GM12878 (cell line): ENCODE measurements at regions not wholly inside any gene's neighbourhood (a gene's known extent, or its start where the extent isn't known, plus 50 kb on each side); places are given as distances from the start of the nearest gene placed in this dataset.

Source experiments
- CTCF ChIP-seq, 3 experiments: IDR thresholded peaks in 2 of 3; conservative IDR thresholded peaks in 1 of 3; 2 replicates each; pipeline ENCODE4 v1.5.1; 2011; ENCODE audit warnings: low read depth in 3 of 3, low read length in 3 of 3, mild to moderate bottlenecking in 3 of 3, control low read depth in 2 of 3, moderate library complexity in 2 of 3, inconsistent platforms in 1 of 3, mixed read lengths in 1 of 3; ENCODE audit not compliant: control insufficient read depth in 2 of 3, insufficient read depth in 1 of 3; ENCODE audit errors: extremely low read depth in 1 of 3
- HDAC6 ChIP-seq: fragments of 200-600 bp; sonication (generic); IDR thresholded peaks from one replicate; pipeline ENCODE4 v1.8.0; 2017; ENCODE audit warnings: antibody characterized with exemption; ENCODE audit not compliant: unreplicated experiment
- IKZF2 ChIP-seq, 2 experiments: fragments of 450-650 bp; IDR thresholded peaks; 2 replicates each; pipeline ENCODE4 v1.6.1; 2017; ENCODE audit warnings: mild to moderate bottlenecking in 2 of 2, moderate library complexity in 2 of 2
- MEF2A ChIP-seq: IDR thresholded peaks from 2 replicates; pipeline ENCODE4 v1.6.1; 2011; ENCODE audit warnings: low read depth, mild to moderate bottlenecking, low read length, moderate library complexity; ENCODE audit not compliant: insufficient read depth
- MTA3 ChIP-seq: IDR thresholded peaks from 2 replicates; pipeline ENCODE4 v1.6.1; 2012; ENCODE audit warnings: low read length, inconsistent platforms, borderline replicate concordance
- POLR2A ChIP-seq: IDR thresholded peaks from 2 replicates; pipeline ENCODE4 v1.6.1; 2011; ENCODE audit warnings: low read depth, mild to moderate bottlenecking, low read length
- SIX5 ChIP-seq: IDR thresholded peaks from 2 replicates; pipeline ENCODE4 v1.6.1; 2011; ENCODE audit warnings: mild to moderate bottlenecking, low read depth, low read length, moderate library complexity; ENCODE audit not compliant: severe bottlenecking
- SMC3 ChIP-seq: IDR thresholded peaks from 2 replicates; pipeline ENCODE4 v1.6.1; 2011; ENCODE audit warnings: low read length, improper control_type of control experiment, borderline replicate concordance
- ZNF217 ChIP-seq: fragments of 450-650 bp; IDR thresholded peaks from 2 replicates; pipeline ENCODE4 v1.6.1; 2017; ENCODE audit warnings: antibody characterized with exemption, mild to moderate bottlenecking
- ZZZ3 ChIP-seq: IDR thresholded peaks from 2 replicates; pipeline ENCODE4 v1.6.1; 2011; ENCODE audit warnings: low read depth; ENCODE audit not compliant: control insufficient read depth, insufficient read length

GRCh38 chr5:98398465-98398864 lies 375.0 kb upstream of the RGMB start:
- TF ChIP-seq CTCF (IDR thresholded peaks at IDR 0.05 in 2 of 3, conservative IDR thresholded peaks at IDR 0.05 in 1 of 3; ENCODE audit: control insufficient read depth in 2 of 3, extremely low read depth in 1 of 3, insufficient read depth in 1 of 3, low read depth in 3 of 3, low read length in 3 of 3) (no peak), POLR2A (no peak), HDAC6 (no peak), ZNF217 (no peak), ZZZ3 (no peak), SMC3 (no peak), MEF2A (no peak), IKZF2 (IDR thresholded peaks at IDR 0.05) (no peak), SIX5 (no peak), MTA3 (no peak)
